ENCODE measurements at regions not wholly inside any gene's neighbourhood (a gene's known extent, or its start where the extent isn't known, plus 50 kb on each side); places are given as distances from the start of the nearest gene placed in this dataset.

- H3K9ac ChIP-seq (ENCODE audit: insufficient read length, low read depth), result no peak overlapping the region
- H3K36me3 ChIP-seq (ENCODE audit: insufficient read depth, insufficient read length, low read length), result no peaks in the 10 kb centered on the region
- no peak for DNase-seq (ENCODE audit: low read depth, low spot score)
- no peaks in the 10 kb centered on the region for H3K4me1 ChIP-seq (ENCODE audit: insufficient read depth, insufficient read length)
- TF ChIP-seq YY1 (IDR thresholded peaks at IDR 0.05; ENCODE audit: insufficient read depth, insufficient read length), result no peak
- no peak for TF ChIP-seq ZNF274 (IDR thresholded peaks at IDR 0.05; ENCODE audit: low read depth, low read length)
- TF ChIP-seq SUZ12 (IDR thresholded peaks at IDR 0.05; ENCODE audit: extremely low read depth, insufficient read depth, insufficient read length), result no peak
- H3K9me3 ChIP-seq (ENCODE audit: insufficient read depth, low read length), result no peaks in the 10 kb centered on the region
- H3K4me3 ChIP-seq (ENCODE audit: insufficient read length, low read depth), result no peak overlapping the region
- H3K27me3 ChIP-seq (ENCODE audit: insufficient read depth, insufficient read length), result no peaks in the 10 kb centered on the region
Measured at GRCh38 chr1:244967159-244967558, 102.8 kb upstream of the HNRNPU start.

DNA sequence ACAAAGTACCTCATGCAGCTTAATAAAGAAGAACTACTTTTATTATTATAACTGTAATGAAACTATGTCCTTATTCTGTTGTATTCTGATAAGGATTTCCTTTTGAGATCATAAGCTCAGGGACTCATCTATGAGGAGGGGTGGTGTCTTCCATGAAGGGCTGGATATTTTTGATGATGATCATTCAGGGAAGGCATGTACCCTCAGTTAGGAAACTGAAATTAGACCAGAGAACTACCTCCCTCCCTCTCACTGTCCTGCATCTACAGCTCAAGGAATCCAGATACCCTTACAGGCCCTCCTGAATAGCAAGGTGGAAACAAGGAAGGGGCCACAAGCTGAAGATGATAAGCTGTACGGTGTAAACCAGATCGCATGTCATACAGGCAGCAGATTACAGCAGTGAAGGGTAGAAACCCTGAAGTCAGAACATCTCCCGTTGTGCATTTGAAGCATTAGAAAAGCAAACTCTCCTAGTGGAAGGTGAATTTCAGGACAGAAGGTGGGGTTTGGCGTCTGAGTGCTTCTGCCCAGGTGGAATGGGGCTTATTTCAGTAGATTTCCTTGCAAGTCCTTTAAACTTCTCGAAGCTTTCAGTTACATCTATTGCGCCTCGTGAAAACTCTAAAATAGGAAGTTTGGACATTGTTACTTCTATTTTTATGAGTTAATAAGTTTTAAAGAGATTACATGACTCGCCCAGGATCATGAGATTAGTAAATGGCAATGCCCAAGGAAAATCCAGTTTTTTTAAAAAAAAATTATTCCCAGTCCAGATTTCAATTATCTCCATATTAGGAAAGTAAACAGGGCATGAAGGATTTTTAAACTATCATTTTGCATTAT, 101.1 kb upstream of the HNRNPU start:
- no peaks in the 10 kb centered on the region for H3K9me3 ChIP-seq (ENCODE audit: insufficient read depth, low read length)
- TF ChIP-seq YY1 (IDR thresholded peaks at IDR 0.05; ENCODE audit: insufficient read depth, insufficient read length) (no peak), SUZ12 (IDR thresholded peaks at IDR 0.05; ENCODE audit: extremely low read depth, insufficient read depth, insufficient read length) (no peak), ZNF274 (IDR thresholded peaks at IDR 0.05; ENCODE audit: low read depth, low read length) (no peak)
- H3K4me1 ChIP-seq (ENCODE audit: insufficient read depth, insufficient read length), result no peaks in the 10 kb centered on the region
- H3K27me3 ChIP-seq (ENCODE audit: insufficient read depth, insufficient read length), result no peaks in the 10 kb centered on the region
- DNase-seq (ENCODE audit: low read depth, low spot score), result no peak
- no peaks in the 10 kb centered on the region for H3K36me3 ChIP-seq (ENCODE audit: insufficient read depth, insufficient read length, low read length)
- no peak overlapping the region for H3K9ac ChIP-seq (ENCODE audit: insufficient read length, low read depth)
- no peak overlapping the region for H3K4me3 ChIP-seq (ENCODE audit: insufficient read length, low read depth)

DNA sequence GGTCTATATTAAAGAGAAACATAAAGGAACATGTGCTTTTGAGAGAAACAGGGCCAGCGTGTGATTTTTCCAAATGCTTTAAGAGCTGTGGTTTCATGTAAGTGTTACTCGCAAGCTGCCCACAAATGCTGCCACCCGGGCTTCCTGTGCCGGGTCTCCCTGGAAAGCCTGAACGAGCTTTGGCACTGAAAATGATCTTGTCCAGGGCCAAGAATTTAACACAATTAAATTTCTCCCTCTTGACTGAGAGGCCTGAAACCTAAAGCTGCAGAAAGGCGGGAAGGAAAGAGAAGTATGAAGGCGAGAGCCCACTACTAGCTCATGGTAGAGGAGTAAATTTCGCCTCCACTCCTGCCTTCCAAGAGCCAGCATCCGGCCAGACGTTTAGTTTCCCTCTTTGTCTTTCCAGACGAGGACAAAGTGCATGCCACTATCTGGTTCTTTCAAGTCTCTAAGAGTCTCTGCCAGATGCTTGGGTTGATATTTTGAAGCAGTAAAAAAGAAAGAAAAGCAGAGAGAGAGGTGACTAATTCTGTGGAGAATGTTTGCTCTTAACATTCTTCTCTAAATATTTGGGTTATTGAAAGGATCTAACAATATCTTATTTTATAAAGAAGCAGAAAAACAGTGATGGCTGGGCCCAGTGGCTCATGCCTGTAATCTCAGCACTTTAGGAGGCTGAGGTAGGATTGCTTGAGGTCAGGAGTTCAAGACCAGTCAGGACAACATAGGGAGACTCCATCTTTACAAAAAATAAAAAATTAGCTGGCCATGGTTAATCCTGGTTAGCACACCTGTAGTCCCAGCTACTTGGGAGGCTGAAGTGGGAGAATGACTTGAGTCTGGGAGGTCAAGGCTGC, 100.0 kb upstream of the HNRNPU start:
- H3K4me1 ChIP-seq (ENCODE audit: insufficient read depth, insufficient read length), result no peaks in the 10 kb centered on the region
- no peak for TF ChIP-seq SUZ12 (IDR thresholded peaks at IDR 0.05; ENCODE audit: extremely low read depth, insufficient read depth, insufficient read length)
- no peak for TF ChIP-seq ZNF274 (IDR thresholded peaks at IDR 0.05; ENCODE audit: low read depth, low read length)
- TF ChIP-seq YY1 (IDR thresholded peaks at IDR 0.05; ENCODE audit: insufficient read depth, insufficient read length), result no peak
- no peaks in the 10 kb centered on the region for H3K36me3 ChIP-seq (ENCODE audit: insufficient read depth, insufficient read length, low read length)
- no peak for DNase-seq (ENCODE audit: low read depth, low spot score)
- H3K9ac ChIP-seq (ENCODE audit: insufficient read length, low read depth), result no peak overlapping the region
- H3K27me3 ChIP-seq (ENCODE audit: insufficient read depth, insufficient read length), result no peaks in the 10 kb centered on the region
- H3K9me3 ChIP-seq (ENCODE audit: insufficient read depth, low read length), result no peaks in the 10 kb centered on the region
- no peak overlapping the region for H3K4me3 ChIP-seq (ENCODE audit: insufficient read length, low read depth)

GRCh38 chr1:244963231-244963826, 99.0 kb upstream of the HNRNPU start:
- DNase-seq (ENCODE audit: low read depth, low spot score), result no peak
- Histone ChIP-seq H3K36me3 (ENCODE audit: insufficient read depth, insufficient read length, low read length) (no peaks in the 10 kb centered on the region), H3K9ac (ENCODE audit: insufficient read length, low read depth) (no peak overlapping the region), H3K9me3 (ENCODE audit: insufficient read depth, low read length) (no peaks in the 10 kb centered on the region), H3K4me3 (ENCODE audit: insufficient read length, low read depth) (no peak overlapping the region), H3K4me1 (ENCODE audit: insufficient read depth, insufficient read length) (no peaks in the 10 kb centered on the region), H3K27me3 (ENCODE audit: insufficient read depth, insufficient read length) (no peaks in the 10 kb centered on the region)
- TF ChIP-seq SUZ12 (IDR thresholded peaks at IDR 0.05; ENCODE audit: extremely low read depth, insufficient read depth, insufficient read length) (no peak), YY1 (IDR thresholded peaks at IDR 0.05; ENCODE audit: insufficient read depth, insufficient read length) (no peak), ZNF274 (IDR thresholded peaks at IDR 0.05; ENCODE audit: low read depth, low read length) (no peak)

DNA sequence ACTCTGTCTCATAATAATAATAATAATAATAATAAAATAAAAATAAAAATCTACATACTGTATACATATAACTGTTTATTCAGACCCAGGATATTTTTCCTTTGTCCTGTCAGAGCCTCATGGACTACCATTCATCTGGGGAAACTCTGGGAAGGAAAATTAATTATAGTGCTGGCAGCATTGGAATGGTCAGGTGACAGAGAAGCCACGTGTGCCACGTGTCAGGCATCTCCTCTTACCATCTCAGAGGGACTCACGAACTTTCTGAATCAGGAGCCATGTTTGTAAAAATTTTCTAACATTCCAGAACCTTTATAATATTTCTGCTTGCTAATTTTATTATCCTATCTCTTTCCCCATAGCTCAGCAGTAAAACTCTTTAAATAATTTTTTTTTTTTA, 97.8 kb upstream of the HNRNPU start:
- Histone ChIP-seq H3K4me3 (ENCODE audit: insufficient read length, low read depth) (no peak overlapping the region), H3K36me3 (ENCODE audit: insufficient read depth, insufficient read length, low read length) (no peaks in the 10 kb centered on the region), H3K9me3 (ENCODE audit: insufficient read depth, low read length) (no peaks in the 10 kb centered on the region), H3K9ac (ENCODE audit: insufficient read length, low read depth) (no peak overlapping the region), H3K27me3 (ENCODE audit: insufficient read depth, insufficient read length) (no peaks in the 10 kb centered on the region), H3K4me1 (ENCODE audit: insufficient read depth, insufficient read length) (no peaks in the 10 kb centered on the region)
- no peak for DNase-seq (ENCODE audit: low read depth, low spot score)
- no peak for TF ChIP-seq YY1 (IDR thresholded peaks at IDR 0.05; ENCODE audit: insufficient read depth, insufficient read length)
- TF ChIP-seq SUZ12 (IDR thresholded peaks at IDR 0.05; ENCODE audit: extremely low read depth, insufficient read depth, insufficient read length), result no peak

- TF ChIP-seq ZNF274 (IDR thresholded peaks at IDR 0.05; ENCODE audit: low read depth, low read length) (no peak), SUZ12 (IDR thresholded peaks at IDR 0.05; ENCODE audit: extremely low read depth, insufficient read depth, insufficient read length) (no peak), YY1 (IDR thresholded peaks at IDR 0.05; ENCODE audit: insufficient read depth, insufficient read length) (no peak)
- H3K4me1 ChIP-seq (ENCODE audit: insufficient read depth, insufficient read length), result no peaks in the 10 kb centered on the region
- H3K9me3 ChIP-seq (ENCODE audit: insufficient read depth, low read length), result no peaks in the 10 kb centered on the region
- no peaks in the 10 kb centered on the region for H3K27me3 ChIP-seq (ENCODE audit: insufficient read depth, insufficient read length)
- no peak overlapping the region for H3K9ac ChIP-seq (ENCODE audit: insufficient read length, low read depth)
- no peak for DNase-seq (ENCODE audit: low read depth, low spot score)
- H3K36me3 ChIP-seq (ENCODE audit: insufficient read depth, insufficient read length, low read length), result no peaks in the 10 kb centered on the region
- H3K4me3 ChIP-seq (ENCODE audit: insufficient read length, low read depth), result no peak overlapping the region
Measured at GRCh38 chr1:244960904-244961303, 96.6 kb upstream of the HNRNPU start.

DNA sequence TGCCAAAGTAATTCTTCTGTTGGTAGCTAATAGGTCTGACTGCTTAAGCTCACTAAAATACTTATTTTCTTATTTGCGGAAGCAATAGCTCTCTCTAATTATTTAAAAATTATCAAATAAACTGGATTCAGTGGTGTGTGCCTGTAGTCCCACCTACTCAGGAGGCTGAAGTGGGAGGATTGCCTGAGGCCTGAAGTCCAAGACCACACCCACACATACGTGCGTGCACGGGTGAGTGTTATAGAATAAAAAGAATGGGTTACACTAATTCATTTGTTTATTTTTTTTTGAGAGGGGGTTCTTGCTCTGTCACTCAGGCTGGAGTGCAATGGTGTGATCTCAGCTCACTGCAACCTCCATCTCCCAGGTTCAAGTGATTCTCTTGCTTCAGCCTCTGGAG, 94.2 kb upstream of the HNRNPU start:
- Histone ChIP-seq H3K36me3 (ENCODE audit: insufficient read depth, insufficient read length, low read length) (no peaks in the 10 kb centered on the region), H3K9me3 (ENCODE audit: insufficient read depth, low read length) (no peaks in the 10 kb centered on the region), H3K4me3 (ENCODE audit: insufficient read length, low read depth) (no peak overlapping the region), H3K27me3 (ENCODE audit: insufficient read depth, insufficient read length) (no peaks in the 10 kb centered on the region), H3K4me1 (ENCODE audit: insufficient read depth, insufficient read length) (no peaks in the 10 kb centered on the region), H3K9ac (ENCODE audit: insufficient read length, low read depth) (no peak overlapping the region)
- no peak for DNase-seq (ENCODE audit: low read depth, low spot score)
- TF ChIP-seq YY1 (IDR thresholded peaks at IDR 0.05; ENCODE audit: insufficient read depth, insufficient read length) (no peak), ZNF274 (IDR thresholded peaks at IDR 0.05; ENCODE audit: low read depth, low read length) (no peak), SUZ12 (IDR thresholded peaks at IDR 0.05; ENCODE audit: extremely low read depth, insufficient read depth, insufficient read length) (no peak)
